Panc1 (cell line): ENCODE measurements at regions not wholly inside any gene's neighbourhood (a gene's known extent, or its start where the extent isn't known, plus 50 kb on each side); places are given as distances from the start of the nearest gene placed in this dataset.

Experiments
- ATAC-seq: fragments of 200-7000 bp; cut with Tn5 transposase; 2 replicates; pipeline ENCODE4 v1.9.1; 2020; ENCODE audit warnings: mild to moderate bottlenecking, moderate library complexity
- BruUV-seq: library from RNA; stranded (reverse); fragments of 400-500 nt; replicated peaks from 2 replicates; lab custom pipeline; 2021; lab: Mats Ljungman, UMichigan
- CTCF ChIA-PET: fragments of 300-600 bp; sonication (Branson Sonifier 250); formaldehyde crosslinking; loops from one replicate; lab custom pipeline; 2022; ENCODE audit warnings: antibody characterized with exemption; lab: Charles Lee
- POLR2A ChIA-PET: fragments of 300-600 bp; sonication (Branson Sonifier 250); formaldehyde crosslinking; loops from one replicate; lab custom pipeline; 2022; ENCODE audit warnings: antibody characterized with exemption; lab: Charles Lee
- DNase-seq: peaks from one replicate; pipeline ENCODE4 v3.0.0-alpha.2; 2010; ENCODE audit warnings: low read depth, low spot score
- H3K27ac ChIP-seq: 2 replicates; pipeline ENCODE4 v1.5.1; 2011; ENCODE audit warnings: mild to moderate bottlenecking, low read length, inconsistent platforms
- H3K27me3 ChIP-seq: fragments of 200-500 bp; sonication (Bioruptor generic); 2 replicates; pipeline ENCODE4 v1.6.0; 2014; ENCODE audit warnings: low read length, inconsistent platforms; ENCODE audit not compliant: control insufficient read depth, insufficient read depth
- H3K36me3 ChIP-seq: fragments of 200-500 bp; sonication (Bioruptor generic); 2 replicates; pipeline ENCODE4 v1.5.1; 2014; ENCODE audit warnings: inconsistent platforms, mild to moderate bottlenecking, low read length, moderate library complexity; ENCODE audit not compliant: control insufficient read depth, insufficient read depth
- H3K4me1 ChIP-seq: 2 replicates; pipeline ENCODE4 v1.5.1; 2011; ENCODE audit warnings: inconsistent platforms, mild to moderate bottlenecking, low read length, moderate library complexity; ENCODE audit not compliant: control insufficient read depth, insufficient read depth
- H3K4me3 ChIP-seq, 2 experiments: 2 replicates each; pipeline ENCODE4 v1.5.1; 2011 to 2012; ENCODE audit warnings: low read depth in 2 of 2, low read length in 2 of 2, mild to moderate bottlenecking in 2 of 2, inconsistent platforms in 1 of 2, moderate library complexity in 1 of 2
- H3K9me3 ChIP-seq: fragments of 200-500 bp; sonication (Bioruptor generic); 2 replicates; pipeline ENCODE4 v1.5.1; 2014; ENCODE audit warnings: low read depth, mild to moderate bottlenecking, inconsistent platforms, low read length, moderate library complexity; ENCODE audit not compliant: control insufficient read depth, insufficient read depth
- CTCF ChIP-seq: fragments of 450-650 bp; IDR thresholded peaks from 2 replicates; pipeline ENCODE4 v1.5.1; 2017; ENCODE audit warnings: mild to moderate bottlenecking
- POLR2AphosphoS5 ChIP-seq: IDR thresholded peaks from 2 replicates; pipeline ENCODE4 v1.6.1; 2012; ENCODE audit warnings: mild to moderate bottlenecking, low read depth, low read length, moderate library complexity
- SIN3A ChIP-seq: IDR thresholded peaks from 2 replicates; pipeline ENCODE4 v1.6.1; 2012; ENCODE audit warnings: low read depth, mild to moderate bottlenecking, low read length, moderate library complexity, borderline replicate concordance; ENCODE audit not compliant: insufficient read depth
- TCF7L2 ChIP-seq: IDR thresholded peaks from 2 replicates; pipeline ENCODE4 v1.6.1; 2011; ENCODE audit warnings: mild to moderate bottlenecking, low read depth, low read length, inconsistent platforms
- in situ Hi-C: cut with HindIII; loops from 2 replicates; pipeline ENCODE4 v1.10.0; 2016; ENCODE audit warnings: low sequenced_read_pairs, low pct_unique_long_range_greater_than_20kb
- intact Hi-C: fragments of 100-400 bp; cut with micrococcal nuclease; formaldehyde crosslinking; loops from one replicate; pipeline ENCODE4 v1.10.0; 2022; ENCODE audit not compliant: unreplicated experiment
- TF ChIP-seq, protein P1 (sequence below), 2 experiments: IDR thresholded peaks; 2 replicates each; pipeline ENCODE4 v1.6.1; 2011 to 2012; ENCODE audit warnings: low read depth in 2 of 2, control low read depth in 1 of 2, low read length in 1 of 2, mild to moderate bottlenecking in 1 of 2, moderate library complexity in 1 of 2; ENCODE audit not compliant: insufficient read depth in 1 of 2

DNA sequence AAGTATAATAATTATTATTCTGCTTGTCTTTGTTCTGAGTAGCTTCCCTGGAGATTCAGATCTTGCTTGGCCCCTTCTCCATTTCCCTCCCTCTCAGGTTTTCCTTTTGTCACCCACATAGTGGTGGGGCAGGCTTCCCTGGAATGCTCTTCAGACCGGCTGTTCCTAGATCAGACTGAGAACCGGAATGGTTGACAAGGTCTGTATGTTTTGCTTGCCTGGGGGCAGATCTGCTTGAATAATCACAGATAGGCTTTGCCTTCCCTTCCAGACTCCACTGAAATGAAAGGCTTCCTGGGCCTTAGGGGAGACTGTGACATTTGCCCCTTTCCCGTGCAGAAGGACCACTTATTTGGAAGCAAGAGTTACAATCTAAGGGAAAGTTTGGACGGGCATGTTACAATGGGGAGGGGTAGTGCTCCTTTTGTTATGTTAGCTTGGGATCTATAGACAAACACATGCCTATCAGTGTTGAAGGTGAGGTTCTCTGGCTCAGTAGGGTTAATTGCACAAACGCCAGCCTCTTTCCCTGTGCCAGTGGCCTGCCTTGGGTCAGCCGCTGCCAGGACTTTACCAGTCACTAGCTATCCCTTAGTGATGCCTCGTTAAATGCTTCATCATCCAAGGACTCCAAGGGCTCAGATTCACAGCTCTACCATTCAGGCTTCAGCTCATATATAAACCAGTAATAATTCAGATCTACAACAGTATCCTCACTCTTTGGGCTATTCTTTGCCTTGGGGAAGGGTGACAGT, 178.6 kb downstream of the SNAPC1 start:
- Histone ChIP-seq H3K27me3 (no peaks in the 10 kb centered on the region; the same call in 1 of the 2 replicates), H3K9me3 (no peaks in the 10 kb centered on the region), H3K4me3 (no peak overlapping the region), H3K36me3 (no peaks in the 10 kb centered on the region), H3K4me1 (no peaks in the 10 kb centered on the region), H3K27ac (no peak overlapping the region)
- TF ChIP-seq CTCF (no peak), POLR2AphosphoS5 (no peak), SIN3A (no peak), TCF7L2 (no peak)
- TF ChIP-seq, protein P1, sequence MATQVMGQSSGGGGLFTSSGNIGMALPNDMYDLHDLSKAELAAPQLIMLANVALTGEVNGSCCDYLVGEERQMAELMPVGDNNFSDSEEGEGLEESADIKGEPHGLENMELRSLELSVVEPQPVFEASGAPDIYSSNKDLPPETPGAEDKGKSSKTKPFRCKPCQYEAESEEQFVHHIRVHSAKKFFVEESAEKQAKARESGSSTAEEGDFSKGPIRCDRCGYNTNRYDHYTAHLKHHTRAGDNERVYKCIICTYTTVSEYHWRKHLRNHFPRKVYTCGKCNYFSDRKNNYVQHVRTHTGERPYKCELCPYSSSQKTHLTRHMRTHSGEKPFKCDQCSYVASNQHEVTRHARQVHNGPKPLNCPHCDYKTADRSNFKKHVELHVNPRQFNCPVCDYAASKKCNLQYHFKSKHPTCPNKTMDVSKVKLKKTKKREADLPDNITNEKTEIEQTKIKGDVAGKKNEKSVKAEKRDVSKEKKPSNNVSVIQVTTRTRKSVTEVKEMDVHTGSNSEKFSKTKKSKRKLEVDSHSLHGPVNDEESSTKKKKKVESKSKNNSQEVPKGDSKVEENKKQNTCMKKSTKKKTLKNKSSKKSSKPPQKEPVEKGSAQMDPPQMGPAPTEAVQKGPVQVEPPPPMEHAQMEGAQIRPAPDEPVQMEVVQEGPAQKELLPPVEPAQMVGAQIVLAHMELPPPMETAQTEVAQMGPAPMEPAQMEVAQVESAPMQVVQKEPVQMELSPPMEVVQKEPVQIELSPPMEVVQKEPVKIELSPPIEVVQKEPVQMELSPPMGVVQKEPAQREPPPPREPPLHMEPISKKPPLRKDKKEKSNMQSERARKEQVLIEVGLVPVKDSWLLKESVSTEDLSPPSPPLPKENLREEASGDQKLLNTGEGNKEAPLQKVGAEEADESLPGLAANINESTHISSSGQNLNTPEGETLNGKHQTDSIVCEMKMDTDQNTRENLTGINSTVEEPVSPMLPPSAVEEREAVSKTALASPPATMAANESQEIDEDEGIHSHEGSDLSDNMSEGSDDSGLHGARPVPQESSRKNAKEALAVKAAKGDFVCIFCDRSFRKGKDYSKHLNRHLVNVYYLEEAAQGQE (IDR thresholded peaks at IDR 0.05; ENCODE audit: insufficient read depth in 1 of 2, low read depth in 2 of 2, low read length in 1 of 2): no peak
- in situ Hi-C loops (no loop called here), intact Hi-C loops (no loop called here)
- ChIA-PET CTCF (no interaction called here), POLR2A (no interaction called here)
- DNase-seq: no peak
- no peak for ATAC-seq
- no TSS peak for BruUV-seq

- no peaks in the 10 kb centered on the region for H3K36me3 ChIP-seq
- no peak overlapping the region for H3K4me3 ChIP-seq
- DNase-seq (no peak), ATAC-seq (no peak)
- no peak overlapping the region for H3K27ac ChIP-seq
- TF ChIP-seq, protein P1 (IDR thresholded peaks at IDR 0.05; ENCODE audit: insufficient read depth in 1 of 2, low read depth in 2 of 2, low read length in 1 of 2): no peak
- TF ChIP-seq POLR2AphosphoS5 (no peak), SIN3A (no peak)
- ChIA-PET POLR2A (no interaction called here), CTCF (no interaction called here)
- intact Hi-C loops: no loop called here
- in situ Hi-C loops: no loop called here
- H3K27me3 ChIP-seq: no peaks in the 10 kb centered on the region; the same call in 1 of the 2 replicates
- BruUV-seq: no TSS peak
- H3K4me1 ChIP-seq: no peaks in the 10 kb centered on the region
- H3K9me3 ChIP-seq: no peaks in the 10 kb centered on the region
These were observed 179.4 kb downstream of the SNAPC1 start for GRCh38 chr14:61941421-61942150.
